CD4-positive, CD25-positive, alpha-beta regulatory T cell (primary cell): ENCODE measurements at regions not wholly inside any gene's neighbourhood (a gene's known extent, or its start where the extent isn't known, plus 50 kb on each side); places are given as distances from the start of the nearest gene placed in this dataset.
"Not testable (repeated sequence)": the region's sequence is repeated elsewhere in the genome, so short reads cannot be mapped to it uniquely, and the experiment has no call there.

Experiments used
- ATAC-seq, 2 donors: fragments of 150-1000 bp; cut with Tn5 transposase; one replicate each; pipeline ENCODE4 v1.10.0; 2021; ENCODE audit warnings: low read depth in 2 of 2, moderate number of reproducible peaks in 2 of 2, moderate library complexity in 1 of 2
- DNase-seq, 3 donors: peaks; one replicate each; pipeline versions ENCODE4 v3.0.0 to v3.0.0-alpha.2; 2012 to 2022; ENCODE audit warnings: mixed read lengths in 1 of 3
- H3K27ac ChIP-seq: one replicate; pipeline ENCODE4 v1.7.0; 2013; ENCODE audit warnings: mild to moderate bottlenecking, low read length; ENCODE audit not compliant: insufficient read depth, poor library complexity, severe bottlenecking
- H3K27me3 ChIP-seq: one replicate; pipeline ENCODE4 v1.7.0; 2013; ENCODE audit warnings: low read length; ENCODE audit not compliant: control insufficient read depth, insufficient read depth
- H3K36me3 ChIP-seq: one replicate; pipeline ENCODE4 v1.7.0; 2013; ENCODE audit warnings: mild to moderate bottlenecking, low read length, moderate library complexity; ENCODE audit not compliant: control insufficient read depth, insufficient read depth
- H3K4me1 ChIP-seq: 2 replicates; pipeline ENCODE4 v1.7.0; 2013; ENCODE audit warnings: mild to moderate bottlenecking, low read length; ENCODE audit not compliant: insufficient read depth, control insufficient read depth, poor library complexity, severe bottlenecking
- H3K4me3 ChIP-seq: one replicate; pipeline ENCODE4 v1.7.0; 2013; ENCODE audit warnings: low read depth, mild to moderate bottlenecking, low read length, moderate library complexity
- H3K9me3 ChIP-seq, 2 experiments: 1 replicate in 1 of 2; 2 replicates in 1 of 2; pipeline ENCODE4 v1.7.0; 2013; ENCODE audit warnings: low read length in 2 of 2, mild to moderate bottlenecking in 1 of 2, moderate library complexity in 1 of 2; ENCODE audit not compliant: control insufficient read depth in 2 of 2
- H3K27ac Mint-ChIP-seq, 3 donors: one replicate each; pipeline ENCODE4 v1.8.0; 2020 to 2022; ENCODE audit warnings: mild to moderate bottlenecking in 3 of 3, mixed read lengths in 3 of 3, moderate library complexity in 2 of 3
- H3K27me3 Mint-ChIP-seq: one replicate; pipeline ENCODE4 v1.8.0; 2022; ENCODE audit warnings: mild to moderate bottlenecking, mixed read lengths
- H3K36me3 Mint-ChIP-seq: one replicate; pipeline ENCODE4 v1.8.0; 2020; ENCODE audit warnings: mixed read lengths
- H3K4me1 Mint-ChIP-seq, 4 donors: one replicate each; pipeline ENCODE4 v1.8.0; 2020 to 2022; ENCODE audit warnings: mixed read lengths in 4 of 4, mild to moderate bottlenecking in 1 of 4
- H3K4me3 Mint-ChIP-seq, 4 donors: one replicate each; pipeline ENCODE4 v1.8.0; 2020 to 2022; ENCODE audit warnings: mild to moderate bottlenecking in 4 of 4, mixed read lengths in 4 of 4, moderate library complexity in 3 of 4
- H3K9me3 Mint-ChIP-seq, 7 donors: one replicate each; pipeline ENCODE4 v1.8.0; 2020 to 2022; ENCODE audit warnings: mixed read lengths in 7 of 7, mild to moderate bottlenecking in 3 of 7, moderate library complexity in 2 of 7

DNA sequence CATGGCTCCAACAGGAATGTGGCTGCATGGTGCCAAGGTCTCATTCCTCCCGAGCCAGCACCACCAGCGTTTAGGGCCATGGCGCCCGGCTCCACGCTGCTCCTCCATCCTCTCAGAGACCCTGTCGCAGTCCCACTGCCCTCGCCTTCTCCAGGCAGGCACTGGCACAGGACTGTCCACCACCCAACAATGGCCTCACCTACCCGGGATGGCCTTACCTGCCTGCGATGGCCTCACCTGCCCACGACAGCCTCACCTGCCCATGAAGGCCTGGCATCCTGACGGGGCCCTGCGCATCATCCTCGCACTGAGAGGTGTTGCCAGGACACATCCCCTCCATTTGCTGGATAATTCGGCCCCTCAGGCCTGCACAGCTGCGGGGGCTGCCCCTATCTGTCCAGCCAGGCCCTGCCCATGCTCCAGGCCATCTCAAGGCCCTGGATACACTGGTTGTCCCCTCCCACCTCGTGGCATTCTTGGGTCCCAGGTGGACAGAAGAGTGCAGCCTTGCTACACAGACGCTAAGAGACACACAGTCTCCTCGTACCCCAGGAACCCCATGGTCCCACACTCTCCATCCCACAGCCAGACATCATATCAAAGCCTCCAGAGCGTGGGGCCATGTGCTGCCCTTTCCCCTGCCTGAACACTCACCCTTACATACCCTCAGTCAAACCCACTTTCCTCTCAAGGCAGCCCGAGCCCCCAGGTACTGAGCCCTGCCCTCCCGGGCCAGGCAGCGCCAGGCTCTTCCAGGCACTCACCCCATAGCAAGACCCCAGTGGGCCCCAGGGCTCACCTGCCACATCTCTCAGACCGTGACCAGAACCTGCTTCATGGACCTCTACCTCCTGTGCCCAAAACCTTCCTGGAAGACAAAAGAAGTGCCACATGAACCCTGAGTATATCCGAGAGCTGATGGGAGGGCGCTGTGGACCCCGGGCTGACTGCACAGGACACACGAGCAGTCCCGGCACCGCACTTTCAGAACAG lies 268.6 kb downstream of the EIPR1 start:
- Mint-ChIP-seq H3K27ac (no peak overlapping the region), H3K4me3 (no peak overlapping the region), H3K36me3 (no peaks in the 10 kb centered on the region), H3K27me3 (peaks cover 2% of the 10 kb centered on the region), H3K9me3 (peaks cover 0 to 5% (median 0%) of the 10 kb centered on the region in 7 donors), H3K4me1 (no peaks in the 10 kb centered on the region)
- no peaks in the 10 kb centered on the region for H3K36me3 ChIP-seq
- no peaks in the 10 kb centered on the region for H3K4me1 ChIP-seq
- H3K9me3 ChIP-seq: no peaks in the 10 kb centered on the region
- no peaks in the 10 kb centered on the region for H3K27me3 ChIP-seq
- H3K27ac ChIP-seq: no peak overlapping the region
- no peak for DNase-seq
- ATAC-seq: no peak
- no peak overlapping the region for H3K4me3 ChIP-seq

DNA sequence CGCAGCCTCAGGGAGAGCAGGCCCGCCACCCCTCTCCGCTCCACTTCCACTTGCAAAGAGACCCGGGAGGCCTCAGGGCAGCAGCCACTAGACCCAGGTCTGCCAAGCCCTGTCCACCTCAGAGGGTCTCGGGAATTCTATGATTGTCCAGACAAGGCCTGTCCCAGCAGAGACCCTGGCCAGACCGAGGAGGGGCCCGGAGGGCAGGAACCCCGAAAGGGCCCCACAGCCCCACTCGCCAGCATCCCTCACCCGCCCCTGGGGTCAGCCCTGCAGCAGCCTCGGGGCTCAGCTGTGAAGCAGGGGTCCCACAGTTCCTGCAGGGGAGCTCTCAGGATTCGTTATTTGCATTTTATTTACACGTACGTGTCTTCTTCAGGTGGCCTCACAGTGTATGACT lies 269.5 kb downstream of the EIPR1 start:
- Histone ChIP-seq H3K27me3 (no peaks in the 10 kb centered on the region), H3K4me3 (no peak overlapping the region), H3K9me3 (no peaks in the 10 kb centered on the region), H3K4me1 (no peaks in the 10 kb centered on the region), H3K36me3 (no peaks in the 10 kb centered on the region), H3K27ac (no peak overlapping the region)
- ATAC-seq (no peak), DNase-seq (no peak)
- H3K4me3 Mint-ChIP-seq: no peak overlapping the region
- H3K9me3 Mint-ChIP-seq: peaks cover 0 to 5% (median 0%) of the 10 kb centered on the region in 7 donors
- no peak overlapping the region for H3K27ac Mint-ChIP-seq
- peaks cover 7% of the 10 kb centered on the region for H3K27me3 Mint-ChIP-seq
- no peaks in the 10 kb centered on the region for H3K4me1 Mint-ChIP-seq
- no peaks in the 10 kb centered on the region for H3K36me3 Mint-ChIP-seq

DNA sequence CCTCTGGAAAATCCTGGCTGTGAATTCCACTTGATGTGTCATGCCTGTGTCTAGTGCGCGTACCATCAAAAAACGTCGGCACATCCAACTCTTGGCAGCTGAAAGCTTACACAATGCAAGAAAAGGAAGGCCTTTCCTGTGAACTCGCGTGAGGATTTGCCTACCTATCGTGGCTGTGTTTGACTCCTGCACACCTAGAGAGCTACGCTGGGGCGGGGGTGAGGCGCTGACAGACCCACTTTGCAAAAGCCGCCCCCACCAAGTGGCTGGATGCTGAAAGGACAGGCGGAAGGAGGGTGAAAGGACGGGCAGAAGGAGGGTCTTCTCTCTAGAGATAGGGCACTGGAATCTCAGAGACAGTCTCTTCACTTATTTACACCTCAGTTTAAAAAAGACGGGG lies 270.1 kb downstream of the EIPR1 start:
- no peaks in the 10 kb centered on the region for H3K4me1 Mint-ChIP-seq
- Histone ChIP-seq H3K27ac (no peak overlapping the region), H3K9me3 (no peaks in the 10 kb centered on the region), H3K4me1 (no peaks in the 10 kb centered on the region), H3K4me3 (no peak overlapping the region), H3K27me3 (no peaks in the 10 kb centered on the region), H3K36me3 (no peaks in the 10 kb centered on the region)
- no peak overlapping the region for H3K27ac Mint-ChIP-seq
- peaks cover 0 to 5% (median 0%) of the 10 kb centered on the region in 7 donors for H3K9me3 Mint-ChIP-seq
- no peaks in the 10 kb centered on the region for H3K36me3 Mint-ChIP-seq
- ATAC-seq: no peak
- peaks cover 7% of the 10 kb centered on the region for H3K27me3 Mint-ChIP-seq
- no peak overlapping the region for H3K4me3 Mint-ChIP-seq
- no peak for DNase-seq

DNA sequence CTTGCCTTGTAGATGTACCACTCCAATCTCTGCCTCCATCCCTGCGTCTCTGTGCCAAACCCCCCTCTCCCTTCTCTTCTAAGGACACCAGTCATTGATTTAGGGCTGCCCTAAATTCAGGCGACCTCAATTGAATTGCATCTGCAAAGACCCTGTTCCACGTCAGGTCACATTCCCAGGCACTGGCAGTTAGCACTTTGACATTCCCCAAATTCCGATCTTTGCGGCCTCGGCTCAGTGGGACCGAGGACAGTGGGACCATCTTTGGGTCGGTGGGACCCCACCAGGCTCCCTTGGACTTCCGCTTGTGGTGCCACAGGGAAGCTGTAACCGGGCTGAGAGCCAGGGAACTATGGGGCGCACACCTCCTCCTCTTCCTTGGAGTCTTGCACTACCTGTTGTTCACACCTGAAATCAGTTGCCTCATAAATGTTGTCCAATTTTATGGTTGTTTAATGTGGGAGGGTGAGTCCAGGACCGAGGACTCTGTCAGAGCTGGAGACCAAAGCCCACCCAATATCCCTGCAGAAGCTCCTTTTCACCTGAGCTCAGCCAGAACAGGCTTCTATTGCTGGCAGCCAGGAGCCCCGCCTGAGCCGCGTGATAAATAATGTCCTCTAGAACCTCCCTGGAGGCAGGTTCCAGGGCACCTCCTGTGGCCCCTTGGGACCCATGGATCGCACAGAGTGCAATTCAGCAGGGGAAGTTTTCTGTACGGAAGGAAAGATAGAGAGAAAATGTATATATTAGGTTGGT lies 271.6 kb downstream of the EIPR1 start:
- H3K27me3 Mint-ChIP-seq: peaks cover 7% of the 10 kb centered on the region
- no peak for DNase-seq
- no peaks in the 10 kb centered on the region for H3K4me1 Mint-ChIP-seq
- H3K27ac Mint-ChIP-seq: no peak overlapping the region
- H3K4me3 Mint-ChIP-seq: no peak overlapping the region
- no peaks in the 10 kb centered on the region for H3K27me3 ChIP-seq
- H3K4me1 ChIP-seq: no peaks in the 10 kb centered on the region
- H3K36me3 ChIP-seq: no peaks in the 10 kb centered on the region
- no peak overlapping the region for H3K4me3 ChIP-seq
- no peak overlapping the region for H3K27ac ChIP-seq
- ATAC-seq: no peak
- H3K9me3 Mint-ChIP-seq: peaks cover 0 to 5% (median 0%) of the 10 kb centered on the region in 7 donors
- H3K36me3 Mint-ChIP-seq: no peaks in the 10 kb centered on the region
- no peaks in the 10 kb centered on the region for H3K9me3 ChIP-seq

DNA sequence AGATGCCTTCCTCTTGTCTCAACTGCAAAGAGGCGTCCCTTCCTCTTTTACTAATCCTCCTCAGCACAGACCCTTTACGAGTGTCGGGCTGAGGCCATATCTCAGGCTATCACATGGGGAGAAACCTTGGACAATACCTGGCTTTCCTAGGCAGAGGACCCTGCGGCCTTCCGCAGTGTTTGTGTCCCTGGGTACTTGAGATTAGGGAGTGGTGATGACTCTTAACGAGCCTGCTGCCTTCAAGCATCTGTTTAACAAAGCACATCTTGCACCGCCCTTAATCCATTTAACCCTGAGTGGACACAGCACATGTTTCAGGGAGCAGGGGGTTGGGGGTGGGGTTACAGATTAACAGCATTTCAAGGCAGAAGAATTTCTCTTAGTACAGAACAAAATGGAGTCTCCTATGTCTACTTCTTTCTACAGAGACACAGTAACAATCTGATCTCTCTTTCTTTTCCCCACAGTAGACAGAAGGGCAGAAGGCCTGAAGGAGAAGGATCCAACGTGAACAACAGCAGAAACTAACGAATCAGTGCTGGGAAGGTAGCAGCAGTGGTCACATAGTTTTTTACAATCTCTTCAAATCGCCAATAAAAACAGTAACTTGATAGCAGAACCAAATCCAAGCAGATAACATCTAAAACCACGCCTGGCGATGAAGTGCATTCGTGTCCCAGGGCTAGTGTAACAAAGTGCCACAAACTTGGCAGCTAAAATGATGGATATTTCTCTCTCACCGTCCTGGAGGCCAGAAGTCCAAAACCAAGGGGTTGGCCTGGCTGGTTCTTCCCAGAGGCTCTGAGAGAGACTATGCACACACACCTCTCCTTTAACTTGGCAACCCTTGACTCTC lies 272.4 kb downstream of the EIPR1 start:
- not testable (repeated sequence) for H3K4me3 ChIP-seq, H3K4me3 Mint-ChIP-seq, H3K27me3 Mint-ChIP-seq, H3K27me3 ChIP-seq, ATAC-seq, H3K9me3 ChIP-seq, H3K4me1 Mint-ChIP-seq, H3K27ac Mint-ChIP-seq, H3K9me3 Mint-ChIP-seq, H3K27ac ChIP-seq, H3K36me3 ChIP-seq, H3K36me3 Mint-ChIP-seq, H3K4me1 ChIP-seq, DNase-seq

DNA sequence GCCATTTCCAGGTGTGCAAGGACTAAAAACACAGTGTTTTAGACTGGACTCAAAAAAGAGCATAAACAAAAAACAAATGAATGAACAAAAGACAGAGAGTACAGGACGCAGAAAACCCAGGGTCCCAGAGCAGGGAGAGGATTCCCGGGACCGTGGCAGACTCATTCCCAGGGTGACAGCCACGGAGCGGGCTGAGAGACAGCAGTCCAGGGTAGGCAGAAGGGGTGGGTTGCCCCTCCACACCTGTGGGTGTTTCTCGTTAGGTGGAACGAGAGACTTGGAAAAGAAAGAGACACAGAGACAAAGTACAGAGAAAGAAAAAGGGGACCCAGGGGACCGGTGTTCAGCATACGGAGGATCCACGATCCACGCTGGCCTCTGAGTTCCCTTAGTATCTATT lies 273.4 kb downstream of the EIPR1 start:
- H3K9me3 Mint-ChIP-seq: peaks cover 0 to 5% (median 0%) of the 10 kb centered on the region in 7 donors
- H3K27ac Mint-ChIP-seq: no peak overlapping the region
- DNase-seq (no peak), ATAC-seq (no peak)
- H3K36me3 ChIP-seq: no peaks in the 10 kb centered on the region
- peaks cover 7% of the 10 kb centered on the region for H3K27me3 Mint-ChIP-seq
- no peaks in the 10 kb centered on the region for H3K4me1 ChIP-seq
- H3K4me3 Mint-ChIP-seq: no peak overlapping the region
- H3K9me3 ChIP-seq: no peaks in the 10 kb centered on the region
- no peaks in the 10 kb centered on the region for H3K4me1 Mint-ChIP-seq
- H3K36me3 Mint-ChIP-seq: no peaks in the 10 kb centered on the region
- no peaks in the 10 kb centered on the region for H3K27me3 ChIP-seq
- no peak overlapping the region for H3K27ac ChIP-seq
- no peak overlapping the region for H3K4me3 ChIP-seq

DNA sequence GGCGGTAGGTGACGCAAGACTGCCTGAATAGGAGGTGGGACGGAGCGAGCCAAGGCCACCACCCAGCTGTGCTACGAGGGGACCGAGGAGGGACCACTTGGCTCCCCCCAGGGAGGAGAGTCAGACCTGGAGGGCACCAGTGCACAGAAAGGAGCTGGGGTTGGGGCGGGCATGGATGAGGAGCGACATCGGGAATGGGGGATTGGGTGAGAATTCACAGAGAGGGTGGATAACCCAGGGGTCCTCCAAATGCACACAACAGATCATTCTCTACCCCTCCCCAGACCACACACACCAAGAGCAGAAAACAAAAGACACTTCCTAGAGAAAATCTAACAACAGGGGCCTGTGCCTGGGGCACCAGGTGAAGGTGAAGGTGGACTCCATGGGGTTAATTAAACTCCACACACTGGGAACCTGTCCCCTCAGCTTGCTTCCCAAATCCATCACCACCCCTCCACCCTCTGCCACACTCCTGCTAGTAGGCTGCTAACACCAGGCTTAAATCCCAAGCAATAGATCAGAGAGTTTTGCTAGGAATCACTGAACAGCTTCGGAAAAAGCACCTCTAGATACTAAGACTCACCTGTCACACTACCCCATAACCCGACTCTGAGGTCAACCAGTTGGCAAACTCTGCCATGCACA lies 274.6 kb downstream of the EIPR1 start:
- Histone ChIP-seq H3K4me1 (no peaks in the 10 kb centered on the region), H3K27ac (no peak overlapping the region), H3K9me3 (no peaks in the 10 kb centered on the region), H3K27me3 (no peaks in the 10 kb centered on the region), H3K4me3 (no peak overlapping the region), H3K36me3 (no peaks in the 10 kb centered on the region)
- H3K36me3 Mint-ChIP-seq: no peaks in the 10 kb centered on the region
- peaks cover 7% of the 10 kb centered on the region for H3K27me3 Mint-ChIP-seq
- H3K27ac Mint-ChIP-seq: no peak overlapping the region
- peaks cover 0 to 5% (median 0%) of the 10 kb centered on the region in 7 donors for H3K9me3 Mint-ChIP-seq
- DNase-seq: no peak
- no peaks in the 10 kb centered on the region for H3K4me1 Mint-ChIP-seq
- ATAC-seq: no peak
- H3K4me3 Mint-ChIP-seq: no peak overlapping the region
